Naive thymus-derived CD4-positive, alpha-beta T cell (primary cell): ENCODE measurements at regions not wholly inside any gene's neighbourhood (a gene's known extent, or its start where the extent isn't known, plus 50 kb on each side); places are given as distances from the start of the nearest gene placed in this dataset.

Source experiments
- ATAC-seq: fragments of 150-1000 bp; cut with Tn5 transposase; 2 replicates; pipeline ENCODE4 v1.10.0; 2021; ENCODE audit warnings: mild to moderate bottlenecking, moderate library complexity
- CTCF ChIA-PET: fragments of 350-600 bp; sonication (Branson Sonifier 250); formaldehyde crosslinking; loops from one replicate; lab custom pipeline; 2021; ENCODE audit warnings: antibody characterized with exemption; lab: Charles Lee
- POLR2A ChIA-PET: fragments of 350-600 bp; sonication (Branson Sonifier 250); formaldehyde crosslinking; loops from one replicate; lab custom pipeline; 2021; ENCODE audit warnings: antibody characterized with exemption, inconsistent platforms; lab: Charles Lee
- DNase-seq, 9 donors: peaks; one replicate each; pipeline versions ENCODE4 v3.0.0 to v3.0.0-alpha.2; 2020 to 2022; ENCODE audit warnings: mixed read lengths in 1 of 9
- H3K27ac ChIP-seq: one replicate; pipeline ENCODE4 v1.7.0; 2013; ENCODE audit warnings: mild to moderate bottlenecking, low read depth, low read length, moderate library complexity
- H3K27me3 ChIP-seq, 2 donors: one replicate each; pipeline ENCODE4 v1.7.0; 2013; ENCODE audit warnings: low read length in 2 of 2, mild to moderate bottlenecking in 2 of 2, moderate library complexity in 2 of 2; ENCODE audit not compliant: control insufficient read depth in 2 of 2, insufficient read depth in 2 of 2
- H3K36me3 ChIP-seq, 3 experiments: 1 replicate in 2 of 3; 2 replicates in 1 of 3; pipeline ENCODE4 v1.7.0; 2013; ENCODE audit warnings: low read length in 3 of 3, mild to moderate bottlenecking in 3 of 3, moderate library complexity in 1 of 3; ENCODE audit not compliant: insufficient read depth in 3 of 3, control insufficient read depth in 2 of 3
- H3K4me1 ChIP-seq, 2 donors: one replicate each; pipeline ENCODE4 v1.7.0; 2013; ENCODE audit warnings: low read length in 2 of 2, mild to moderate bottlenecking in 2 of 2, moderate library complexity in 1 of 2; ENCODE audit not compliant: control insufficient read depth in 2 of 2, insufficient read depth in 2 of 2
- H3K4me3 ChIP-seq: 2 replicates; pipeline ENCODE4 v1.7.0; 2013; ENCODE audit warnings: mild to moderate bottlenecking, low read length
- H3K9me3 ChIP-seq, 3 experiments: 1 replicate in 2 of 3; 2 replicates in 1 of 3; pipeline ENCODE4 v1.7.0; 2013; ENCODE audit warnings: low read length in 3 of 3; ENCODE audit not compliant: control insufficient read depth in 2 of 3
- H3K27ac Mint-ChIP-seq, 9 donors: one replicate each; pipeline ENCODE4 v1.8.0; 2020 to 2022; ENCODE audit warnings: mixed read lengths in 9 of 9, mild to moderate bottlenecking in 8 of 9, moderate library complexity in 5 of 9, inconsistent platforms in 2 of 9
- H3K27me3 Mint-ChIP-seq, 5 donors: one replicate each; pipeline ENCODE4 v1.8.0; 2021 to 2022; ENCODE audit warnings: mixed read lengths in 5 of 5, mild to moderate bottlenecking in 1 of 5
- H3K36me3 Mint-ChIP-seq, 5 donors: one replicate each; pipeline ENCODE4 v1.8.0; 2020 to 2022; ENCODE audit warnings: mixed read lengths in 5 of 5, mild to moderate bottlenecking in 3 of 5, inconsistent platforms in 1 of 5
- H3K4me1 Mint-ChIP-seq, 7 donors: one replicate each; pipeline ENCODE4 v1.8.0; 2020 to 2022; ENCODE audit warnings: mixed read lengths in 7 of 7, mild to moderate bottlenecking in 3 of 7, inconsistent platforms in 1 of 7
- H3K4me3 Mint-ChIP-seq, 10 donors: one replicate each; pipeline ENCODE4 v1.8.0; 2020 to 2022; ENCODE audit warnings: mild to moderate bottlenecking in 10 of 10, mixed read lengths in 10 of 10, moderate library complexity in 6 of 10, inconsistent platforms in 2 of 10
- H3K9me3 Mint-ChIP-seq, 11 donors: one replicate each; pipeline ENCODE4 v1.8.0; 2020 to 2022; ENCODE audit warnings: mixed read lengths in 11 of 11, mild to moderate bottlenecking in 4 of 11, inconsistent platforms in 1 of 11, moderate library complexity in 1 of 11
- intact Hi-C, 2 donors: fragments of 100-400 bp; cut with micrococcal nuclease; formaldehyde crosslinking; loops; one replicate each; pipeline ENCODE4 v1.15.1; 2023

DNA sequence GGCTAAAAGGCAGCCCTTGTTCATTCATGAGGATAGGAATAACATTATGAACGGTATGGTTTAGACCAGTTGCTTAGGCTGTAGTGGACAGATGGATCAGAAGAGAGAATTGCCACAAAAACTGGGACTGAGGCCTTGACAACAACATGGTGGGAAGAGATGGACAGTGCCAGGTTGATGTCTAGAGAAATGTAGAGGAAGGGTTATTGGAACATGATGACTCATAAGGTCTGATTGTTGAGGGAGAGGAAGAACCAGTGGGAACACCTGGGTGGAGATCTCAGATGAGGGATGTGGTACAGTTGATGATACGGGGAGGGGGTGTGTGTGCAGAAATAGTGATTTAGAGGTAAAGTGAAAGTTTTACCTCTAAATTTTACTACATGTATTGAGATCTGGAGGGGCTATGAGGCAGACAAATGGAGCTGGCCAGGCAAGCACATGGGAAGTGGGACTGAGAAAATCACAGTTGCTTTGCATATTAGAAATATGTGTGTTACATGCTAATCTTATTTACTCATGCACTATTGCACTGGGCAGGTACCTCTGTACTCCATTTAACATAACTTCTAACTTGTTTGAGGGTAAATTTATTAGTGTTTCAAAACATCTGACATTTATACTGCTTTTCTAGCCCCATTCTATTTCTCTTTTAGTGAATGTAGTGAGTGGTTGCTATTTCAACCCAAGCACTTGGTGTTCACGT lies 65.6 kb downstream of the PLCE1 start:
- ATAC-seq, result no peak

DNA sequence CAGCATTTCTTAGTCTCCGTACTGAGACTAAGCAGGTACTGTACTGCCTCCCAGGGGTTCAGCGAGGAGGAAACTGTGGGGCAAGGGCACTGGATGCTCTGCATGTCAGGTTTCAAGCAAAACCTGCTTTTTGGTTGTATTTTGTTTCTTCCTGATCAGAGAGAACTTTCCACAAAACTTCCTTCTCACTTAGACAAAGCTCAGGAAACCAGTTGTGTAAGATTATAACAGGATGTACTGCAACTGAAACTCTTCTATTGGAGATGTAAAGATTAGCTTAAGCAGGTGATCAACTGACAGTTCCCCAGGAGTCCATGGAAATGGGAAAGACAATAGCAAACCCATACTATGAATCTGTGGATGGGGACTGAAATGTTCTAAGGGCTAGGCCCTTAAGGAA lies 67.3 kb downstream of the PLCE1 start:
- POLR2A ChIA-PET, result no interaction called here
- ATAC-seq, result no peak
- Histone ChIP-seq H3K36me3 (no peaks in the 10 kb centered on the region), H3K4me1 (no peaks in the 10 kb centered on the region), H3K4me3 (no peak overlapping the region), H3K27me3 (no peaks in the 10 kb centered on the region), H3K27ac (no peak overlapping the region), H3K9me3 (no peaks in the 10 kb centered on the region)
- H3K36me3 Mint-ChIP-seq, result no peaks in the 10 kb centered on the region
- H3K27ac Mint-ChIP-seq, result no peak overlapping the region
- peaks cover 0 to 19% (median 13%) of the 10 kb centered on the region in 5 donors for H3K27me3 Mint-ChIP-seq
- no peak overlapping the region for H3K4me3 Mint-ChIP-seq
- DNase-seq, result no peak
- CTCF ChIA-PET, result no interaction called here
- no peaks in the 10 kb centered on the region for H3K4me1 Mint-ChIP-seq
- intact Hi-C loops, result no loop called here
- peaks cover 0 to 13% (median 0%) of the 10 kb centered on the region in 11 donors for H3K9me3 Mint-ChIP-seq

More for the DNA sequence above, 65.6 kb downstream of the PLCE1 start:
- H3K27ac ChIP-seq, result no peak overlapping the region
- H3K36me3 ChIP-seq, result no peaks in the 10 kb centered on the region
- H3K9me3 ChIP-seq, result no peaks in the 10 kb centered on the region
- no peaks in the 10 kb centered on the region for H3K27me3 ChIP-seq
- H3K27ac Mint-ChIP-seq, result no peak overlapping the region
- POLR2A ChIA-PET, result no interaction called here
- peaks cover 0 to 10% (median 0%) of the 10 kb centered on the region in 11 donors for H3K9me3 Mint-ChIP-seq
- no peaks in the 10 kb centered on the region for H3K36me3 Mint-ChIP-seq
- no peaks in the 10 kb centered on the region for H3K4me1 ChIP-seq
- peaks cover 0 to 15% (median 7%) of the 10 kb centered on the region in 5 donors for H3K27me3 Mint-ChIP-seq
- CTCF ChIA-PET, result no interaction called here
- no peaks in the 10 kb centered on the region for H3K4me1 Mint-ChIP-seq
- H3K4me3 Mint-ChIP-seq, result no peak overlapping the region
- no peak overlapping the region for H3K4me3 ChIP-seq
- intact Hi-C loops, result no loop called here
- DNase-seq, result no peak

DNA sequence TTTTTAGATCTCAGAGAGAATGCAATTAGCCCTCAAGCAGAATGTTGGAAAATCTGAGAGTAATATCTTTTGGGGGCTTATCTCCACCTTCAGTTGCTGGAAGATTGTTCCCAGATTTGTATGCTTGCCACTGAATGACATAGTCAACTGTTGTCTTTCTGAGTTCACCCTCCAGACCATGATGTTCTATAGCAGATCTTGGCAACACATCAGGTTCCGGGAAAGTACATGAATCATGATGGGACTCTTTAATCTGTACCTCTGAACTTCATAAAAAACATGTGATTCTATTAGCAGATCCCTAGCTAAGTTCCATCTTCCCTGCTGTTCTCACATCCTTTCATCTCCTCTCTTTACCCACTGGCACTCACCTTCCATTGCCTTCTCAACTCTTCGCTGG lies 68.9 kb downstream of the PLCE1 start:
- Histone ChIP-seq H3K4me3 (no peak overlapping the region), H3K9me3 (no peaks in the 10 kb centered on the region), H3K27ac (no peak overlapping the region), H3K27me3 (no peaks in the 10 kb centered on the region), H3K36me3 (no peaks in the 10 kb centered on the region), H3K4me1 (no peaks in the 10 kb centered on the region)
- ChIA-PET POLR2A (no interaction called here), CTCF (no interaction called here)
- no peak overlapping the region for H3K27ac Mint-ChIP-seq
- H3K36me3 Mint-ChIP-seq, result no peaks in the 10 kb centered on the region
- no peak for ATAC-seq
- H3K27me3 Mint-ChIP-seq, result peaks cover 0 to 20% (median 14%) of the 10 kb centered on the region in 5 donors
- intact Hi-C loops, result no loop called here
- no peak overlapping the region for H3K4me3 Mint-ChIP-seq
- no peak for DNase-seq
- H3K4me1 Mint-ChIP-seq, result no peaks in the 10 kb centered on the region
- peaks cover 0 to 16% (median 0%) of the 10 kb centered on the region in 11 donors for H3K9me3 Mint-ChIP-seq

DNA sequence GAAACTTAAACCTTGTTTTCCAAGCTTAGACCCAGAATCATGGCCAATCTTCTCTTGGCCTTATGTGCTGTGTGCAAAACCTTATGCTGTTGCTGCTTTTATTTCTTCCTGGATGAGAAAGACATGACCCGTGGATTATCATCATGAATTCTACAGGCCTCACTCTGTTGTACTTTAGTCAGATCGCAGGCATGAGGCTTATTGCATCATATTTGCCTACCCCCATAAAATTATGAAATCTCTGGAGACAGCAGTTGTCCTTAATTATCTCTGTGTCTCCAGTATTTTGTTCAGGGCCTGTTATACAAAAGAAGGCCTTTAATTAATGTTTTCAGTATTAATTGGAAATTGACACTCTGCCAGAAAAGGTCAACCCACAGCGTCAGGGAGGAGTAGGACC lies 71.6 kb downstream of the PLCE1 start:
- POLR2A ChIA-PET, result no interaction called here
- Mint-ChIP-seq H3K27ac (no peak overlapping the region), H3K4me1 (no peaks in the 10 kb centered on the region), H3K27me3 (peaks cover under 1 to 20% (median 9%) of the 10 kb centered on the region in 5 donors), H3K36me3 (no peaks in the 10 kb centered on the region), H3K4me3 (no peak overlapping the region), H3K9me3 (peaks cover 0 to 12% (median 0%) of the 10 kb centered on the region in 11 donors)
- CTCF ChIA-PET, result no interaction called here
- H3K9me3 ChIP-seq, result no peaks in the 10 kb centered on the region
- no peaks in the 10 kb centered on the region for H3K4me1 ChIP-seq
- no peak for DNase-seq
- no peaks in the 10 kb centered on the region for H3K36me3 ChIP-seq
- H3K4me3 ChIP-seq, result no peak overlapping the region
- no peak overlapping the region for H3K27ac ChIP-seq
- intact Hi-C loops, result no loop called here
- ATAC-seq, result no peak
- H3K27me3 ChIP-seq, result no peaks in the 10 kb centered on the region

DNA sequence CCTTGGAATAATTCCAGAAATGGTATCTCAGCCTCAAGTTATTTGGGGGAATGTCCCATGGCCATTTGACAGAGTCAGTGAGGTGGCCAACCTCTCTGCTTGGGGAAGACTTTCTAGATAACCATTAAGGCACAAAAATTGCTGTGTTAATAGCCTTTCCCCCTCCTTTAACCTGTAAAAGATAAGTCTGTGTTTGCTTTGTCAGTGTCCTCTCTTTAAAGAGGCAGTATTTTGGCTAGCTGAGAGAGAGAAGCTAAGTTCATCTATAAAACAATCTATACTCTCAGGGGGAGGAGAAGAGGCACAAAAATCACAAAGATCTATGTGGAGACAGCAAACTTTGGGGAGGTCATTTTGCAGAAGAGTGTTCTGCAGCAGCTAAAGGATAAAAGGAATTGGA lies 72.1 kb downstream of the PLCE1 start:
- H3K27me3 ChIP-seq, result no peaks in the 10 kb centered on the region
- DNase-seq, result no peak
- no peaks in the 10 kb centered on the region for H3K36me3 Mint-ChIP-seq
- CTCF ChIA-PET, result no interaction called here
- no peaks in the 10 kb centered on the region for H3K4me1 ChIP-seq
- no peak for ATAC-seq
- no peaks in the 10 kb centered on the region for H3K36me3 ChIP-seq
- H3K27me3 Mint-ChIP-seq, result peaks cover 4 to 20% (median 12%) of the 10 kb centered on the region in 5 donors
- intact Hi-C loops, result no loop called here
- H3K9me3 ChIP-seq, result no peaks in the 10 kb centered on the region
- H3K9me3 Mint-ChIP-seq, result peaks cover 0 to 12% (median 0%) of the 10 kb centered on the region in 11 donors
- no peak overlapping the region for H3K4me3 Mint-ChIP-seq
- POLR2A ChIA-PET, result no interaction called here
- no peak overlapping the region for H3K27ac Mint-ChIP-seq
- no peaks in the 10 kb centered on the region for H3K4me1 Mint-ChIP-seq
- no peak overlapping the region for H3K27ac ChIP-seq
- H3K4me3 ChIP-seq, result no peak overlapping the region

DNA sequence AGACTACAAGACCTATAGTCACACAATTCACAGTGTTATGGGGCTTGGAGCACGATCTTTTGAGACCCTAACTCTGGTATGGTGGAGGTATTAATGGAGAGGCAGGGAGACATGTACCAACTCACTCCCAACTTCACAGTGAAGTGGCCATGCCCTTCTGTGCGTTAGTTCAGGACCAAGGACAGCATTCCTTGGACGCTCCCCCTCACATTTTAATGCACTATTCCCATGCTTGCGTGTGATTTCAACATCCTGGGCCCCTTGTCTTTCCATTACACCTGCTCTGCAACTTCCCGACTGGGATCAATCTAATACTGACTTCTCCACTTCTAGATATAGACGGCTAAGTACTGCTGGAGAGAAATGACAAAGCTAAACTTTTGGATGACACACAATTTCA lies 72.7 kb downstream of the PLCE1 start:
- Histone ChIP-seq H3K27ac (no peak overlapping the region), H3K4me1 (no peaks in the 10 kb centered on the region), H3K9me3 (no peaks in the 10 kb centered on the region), H3K27me3 (no peaks in the 10 kb centered on the region), H3K4me3 (no peak overlapping the region), H3K36me3 (no peaks in the 10 kb centered on the region)
- H3K4me3 Mint-ChIP-seq, result no peak overlapping the region
- DNase-seq (no peak), ATAC-seq (no peak)
- no peak overlapping the region for H3K27ac Mint-ChIP-seq
- ChIA-PET POLR2A (no interaction called here), CTCF (no interaction called here)
- no peaks in the 10 kb centered on the region for H3K4me1 Mint-ChIP-seq
- peaks cover 5 to 20% (median 13%) of the 10 kb centered on the region in 5 donors for H3K27me3 Mint-ChIP-seq
- intact Hi-C loops, result no loop called here
- H3K36me3 Mint-ChIP-seq, result no peaks in the 10 kb centered on the region
- H3K9me3 Mint-ChIP-seq, result peaks cover 0 to 12% (median 0%) of the 10 kb centered on the region in 11 donors

DNA sequence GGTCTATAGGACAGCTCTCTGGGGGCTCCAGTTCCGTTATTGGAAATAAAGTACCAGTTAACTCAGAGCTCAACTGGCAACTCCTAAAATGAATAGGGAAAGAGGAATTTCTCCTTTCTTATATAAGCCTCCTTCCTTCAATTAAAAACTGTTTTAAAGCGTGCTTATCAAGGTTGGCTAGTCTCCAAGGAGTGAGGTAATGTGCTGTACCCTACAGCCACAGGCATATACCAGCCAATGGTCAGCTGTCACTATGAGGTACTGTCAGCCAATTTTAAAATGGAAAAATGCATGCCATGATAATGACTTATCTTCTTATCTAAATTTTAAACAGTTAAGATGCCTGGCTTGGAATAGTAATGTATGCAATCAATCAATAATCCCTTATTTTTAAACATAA lies 76.2 kb downstream of the PLCE1 start:
- Mint-ChIP-seq H3K27ac (no peak overlapping the region), H3K4me1 (no peaks in the 10 kb centered on the region), H3K36me3 (no peaks in the 10 kb centered on the region), H3K9me3 (peaks cover 0 to 10% (median 0%) of the 10 kb centered on the region in 11 donors), H3K27me3 (peaks cover 5 to 31% (median 23%) of the 10 kb centered on the region in 5 donors), H3K4me3 (no peak overlapping the region)
- DNase-seq (no peak), ATAC-seq (no peak)
- H3K9me3 ChIP-seq, result no peaks in the 10 kb centered on the region
- H3K4me1 ChIP-seq, result no peaks in the 10 kb centered on the region
- ChIA-PET POLR2A (no interaction called here), CTCF (no interaction called here)
- no peaks in the 10 kb centered on the region for H3K36me3 ChIP-seq
- H3K4me3 ChIP-seq, result no peak overlapping the region
- no peak overlapping the region for H3K27ac ChIP-seq
- intact Hi-C loops, result no loop called here
- no peaks in the 10 kb centered on the region for H3K27me3 ChIP-seq
